Panc1 (cell line): ENCODE measurements at regions not wholly inside any gene's neighbourhood (a gene's known extent, or its start where the extent isn't known, plus 50 kb on each side); places are given as distances from the start of the nearest gene placed in this dataset.

Source experiments
- CTCF ChIP-seq: fragments of 450-650 bp; IDR thresholded peaks from 2 replicates; pipeline ENCODE4 v1.5.1; 2017; ENCODE audit warnings: mild to moderate bottlenecking
- REST ChIP-seq, 2 experiments: IDR thresholded peaks; 2 replicates each; pipeline ENCODE4 v1.6.1; 2011 to 2012; ENCODE audit warnings: low read depth in 2 of 2, control low read depth in 1 of 2, low read length in 1 of 2, mild to moderate bottlenecking in 1 of 2, moderate library complexity in 1 of 2; ENCODE audit not compliant: insufficient read depth in 1 of 2

- TF ChIP-seq CTCF (no peak), REST (IDR thresholded peaks at IDR 0.05; ENCODE audit: insufficient read depth in 1 of 2, low read depth in 2 of 2, low read length in 1 of 2) (no peak)
These were observed 152.1 kb downstream of the LY86 start for GRCh38 chr6:6740595-6740994.
